ENCODE measurements at regions not wholly inside any gene's neighbourhood (a gene's known extent, or its start where the extent isn't known, plus 50 kb on each side); places are given as distances from the start of the nearest gene placed in this dataset.

DNA sequence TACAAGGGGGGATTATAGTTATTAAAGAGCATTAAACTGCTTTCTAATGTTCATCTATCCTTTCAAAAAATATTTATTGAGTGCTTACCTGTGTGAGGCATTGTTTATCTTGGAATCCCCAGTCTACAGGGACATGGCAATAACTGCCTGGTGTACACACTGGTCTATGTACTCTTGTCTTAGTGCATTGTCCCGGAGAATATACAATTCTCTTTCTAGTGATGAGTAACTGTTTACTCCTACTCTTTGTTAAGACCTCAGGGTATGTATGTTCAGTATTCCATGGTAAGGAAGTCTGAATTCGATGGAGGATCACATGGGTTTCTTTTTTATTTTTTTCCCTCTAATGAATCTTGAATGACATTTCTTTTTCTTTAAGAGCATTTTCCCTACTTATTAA is 772.4 kb upstream of the NR2F2 start:
- TF ChIP-seq, protein P1, sequence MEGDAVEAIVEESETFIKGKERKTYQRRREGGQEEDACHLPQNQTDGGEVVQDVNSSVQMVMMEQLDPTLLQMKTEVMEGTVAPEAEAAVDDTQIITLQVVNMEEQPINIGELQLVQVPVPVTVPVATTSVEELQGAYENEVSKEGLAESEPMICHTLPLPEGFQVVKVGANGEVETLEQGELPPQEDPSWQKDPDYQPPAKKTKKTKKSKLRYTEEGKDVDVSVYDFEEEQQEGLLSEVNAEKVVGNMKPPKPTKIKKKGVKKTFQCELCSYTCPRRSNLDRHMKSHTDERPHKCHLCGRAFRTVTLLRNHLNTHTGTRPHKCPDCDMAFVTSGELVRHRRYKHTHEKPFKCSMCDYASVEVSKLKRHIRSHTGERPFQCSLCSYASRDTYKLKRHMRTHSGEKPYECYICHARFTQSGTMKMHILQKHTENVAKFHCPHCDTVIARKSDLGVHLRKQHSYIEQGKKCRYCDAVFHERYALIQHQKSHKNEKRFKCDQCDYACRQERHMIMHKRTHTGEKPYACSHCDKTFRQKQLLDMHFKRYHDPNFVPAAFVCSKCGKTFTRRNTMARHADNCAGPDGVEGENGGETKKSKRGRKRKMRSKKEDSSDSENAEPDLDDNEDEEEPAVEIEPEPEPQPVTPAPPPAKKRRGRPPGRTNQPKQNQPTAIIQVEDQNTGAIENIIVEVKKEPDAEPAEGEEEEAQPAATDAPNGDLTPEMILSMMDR (IDR thresholded peaks at IDR 0.05) = no peak
- TF ChIP-seq ZFX (IDR thresholded peaks at IDR 0.05; ENCODE audit: borderline replicate concordance) = no peak

All from 22Rv1 (cell line).